ENCODE measurements at regions not wholly inside any gene's neighbourhood (a gene's known extent, or its start where the extent isn't known, plus 50 kb on each side); places are given as distances from the start of the nearest gene placed in this dataset.

- no peak for FAIRE-seq
These were observed 53.8 kb upstream of the ASB18 start for GRCh38 chr2:236317938-236318396.

- FAIRE-seq, result no peak
These were observed 54.2 kb upstream of the ASB18 start for GRCh38 chr2:236318401-236318800.

GRCh38 chr2:236319036-236319435 lies 54.8 kb upstream of the ASB18 start:
- FAIRE-seq, result no peak

- FAIRE-seq, result no peak
These were observed 57.2 kb upstream of the ASB18 start for GRCh38 chr2:236321415-236321814.

GRCh38 chr2:236333417-236334121 lies 69.4 kb upstream of the ASB18 start:
- no peak for FAIRE-seq

GRCh38 chr2:236334122-236334876 lies 70.1 kb upstream of the ASB18 start:
- FAIRE-seq, result no peak

- no peak for FAIRE-seq
These were observed 71.7 kb upstream of the ASB18 start for GRCh38 chr2:236335696-236336574.

GRCh38 chr2:236336575-236337464 lies 72.6 kb upstream of the ASB18 start:
- FAIRE-seq, result no peak

GRCh38 chr2:236337465-236338325 lies 73.5 kb upstream of the ASB18 start:
- FAIRE-seq, result no peak

- no peak for FAIRE-seq
These were observed 74.4 kb upstream of the ASB18 start for GRCh38 chr2:236338495-236339184.

GRCh38 chr2:236340251-236340650 lies 76.0 kb upstream of the ASB18 start:
- no peak for FAIRE-seq

- FAIRE-seq, result no peak
These were observed 76.9 kb upstream of the ASB18 start for GRCh38 chr2:236341067-236341466.

GRCh38 chr2:236341721-236342120 lies 77.5 kb upstream of the ASB18 start:
- no peak for FAIRE-seq

GRCh38 chr2:236342507-236342906 lies 78.3 kb upstream of the ASB18 start:
- no peak for FAIRE-seq

GRCh38 chr2:236342951-236343350 lies 78.7 kb upstream of the ASB18 start:
- no peak for FAIRE-seq

- peak; percentile 86 for FAIRE-seq
These were observed 79.4 kb upstream of the ASB18 start for GRCh38 chr2:236343400-236344161.

GRCh38 chr2:236344446-236344845 lies 80.2 kb upstream of the ASB18 start:
- FAIRE-seq, result no peak

- no peak for FAIRE-seq
These were observed 81.0 kb upstream of the ASB18 start for GRCh38 chr2:236345081-236345714.

- FAIRE-seq, result no peak
These were observed 82.2 kb upstream of the ASB18 start for GRCh38 chr2:236346366-236346765.

All from G401.6 (cell line).